GM20000 (cell line): ENCODE measurements at regions not wholly inside any gene's neighbourhood (a gene's known extent, or its start where the extent isn't known, plus 50 kb on each side); places are given as distances from the start of the nearest gene placed in this dataset.
"Not testable (repeated sequence)": the region's sequence is repeated elsewhere in the genome, so short reads cannot be mapped to it uniquely, and the experiment has no call there.

Source experiments
- DNase-seq: peaks from one replicate; pipeline ENCODE4 v3.0.0; 2012; ENCODE audit warnings: low spot score
- CTCF ChIP-seq: IDR thresholded peaks from 2 replicates; pipeline ENCODE4 v1.5.1; 2012; ENCODE audit warnings: mild to moderate bottlenecking, control low read depth; ENCODE audit errors: extremely low read depth, missing control alignments

- no peak for DNase-seq
- no peak for TF ChIP-seq CTCF
These were observed 241.9 kb upstream of the MAP2 start for GRCh38 chr2:209181984-209182383.

- not testable (repeated sequence) for DNase-seq
These were observed 237.0 kb upstream of the MAP2 start for GRCh38 chr2:209186886-209187285.

- DNase-seq: no peak
- TF ChIP-seq CTCF: no peak
These were observed 234.0 kb upstream of the MAP2 start for GRCh38 chr2:209189893-209190292.

- no peak for DNase-seq
- TF ChIP-seq CTCF: no peak
These were observed 232.7 kb upstream of the MAP2 start for GRCh38 chr2:209191139-209191538.

GRCh38 chr2:209194717-209195116 is 229.1 kb upstream of the MAP2 start:
- no peak for DNase-seq
- TF ChIP-seq CTCF: no peak

- TF ChIP-seq CTCF: peak; percentile 52
- peak; percentile 26 for DNase-seq
These were observed 215.6 kb upstream of the MAP2 start for GRCh38 chr2:209208211-209208610.

GRCh38 chr2:209209943-209210342 is 213.9 kb upstream of the MAP2 start:
- TF ChIP-seq CTCF: no peak
- DNase-seq: no peak

GRCh38 chr2:209230560-209230959 is 193.3 kb upstream of the MAP2 start:
- TF ChIP-seq CTCF: no peak
- DNase-seq: no peak
